Hematopoietic multipotent progenitor cell (in vitro differentiated cells): ENCODE measurements at regions not wholly inside any gene's neighbourhood (a gene's known extent, or its start where the extent isn't known, plus 50 kb on each side); places are given as distances from the start of the nearest gene placed in this dataset.
"Not testable (repeated sequence)": the region's sequence is repeated elsewhere in the genome, so short reads cannot be mapped to it uniquely, and the experiment has no call there.

Source experiments
- DNase-seq, 3 donors: peaks; one replicate each; pipeline ENCODE4 v3.0.0-alpha.2; 2011 to 2015; ENCODE audit warnings: low read depth in 2 of 3, low spot score in 2 of 3

GRCh38 chr9:108039493-108039892 is 549.9 kb upstream of the KLF4 start:
- DNase-seq, result no peak

GRCh38 chr9:108039012-108039411 is 549.4 kb upstream of the KLF4 start:
- no peak for DNase-seq

GRCh38 chr9:108035487-108035886 is 545.9 kb upstream of the KLF4 start:
- no peak for DNase-seq

- DNase-seq, result no peak
Observed at GRCh38 chr9:108033976-108034964, 544.7 kb upstream of the KLF4 start.

- DNase-seq, result not testable (repeated sequence)
Observed at GRCh38 chr9:108032079-108032478, 542.5 kb upstream of the KLF4 start.

DNA sequence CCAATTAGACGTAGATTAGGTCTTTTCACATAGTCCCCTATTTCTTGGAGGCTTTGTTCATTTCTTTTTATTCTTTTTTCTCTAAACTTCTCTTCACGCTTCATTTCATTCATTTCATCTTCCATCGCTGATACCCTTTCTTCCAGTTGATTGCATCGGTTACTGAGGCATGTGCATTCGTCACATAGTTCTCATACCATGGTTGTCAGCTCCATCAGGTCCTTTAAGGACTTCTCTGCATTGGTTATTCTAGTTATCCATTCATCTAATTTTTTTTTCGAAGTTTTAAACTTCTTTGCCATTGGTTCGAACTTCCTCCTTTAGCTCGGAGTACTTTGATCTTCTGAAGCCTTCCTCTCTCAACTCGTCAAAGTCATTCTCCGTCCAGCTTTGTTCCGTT is 541.7 kb upstream of the KLF4 start:
- not testable (repeated sequence) for DNase-seq

GRCh38 chr9:108026718-108027117 is 537.1 kb upstream of the KLF4 start:
- not testable (repeated sequence) for DNase-seq

DNA sequence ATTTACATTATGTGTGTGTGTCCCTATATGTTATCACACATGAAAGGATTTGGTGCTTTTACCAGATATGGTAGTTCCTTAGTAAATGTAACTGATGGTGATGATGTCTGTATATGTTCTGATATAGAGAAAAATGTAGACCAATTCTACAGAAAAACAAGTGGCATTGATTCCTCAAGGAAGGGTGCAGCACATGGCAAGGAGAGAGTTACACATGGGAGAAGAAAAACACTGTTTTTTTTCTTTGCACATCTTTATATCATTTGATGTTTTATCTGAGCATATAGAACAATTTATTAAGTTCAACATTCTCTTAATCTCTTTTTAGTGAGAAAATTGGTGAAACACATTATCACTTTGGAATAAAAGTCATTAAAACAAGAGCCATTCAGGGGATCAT is 535.0 kb upstream of the KLF4 start:
- no peak for DNase-seq

GRCh38 chr9:108022246-108022935 is 532.8 kb upstream of the KLF4 start:
- DNase-seq, result no peak

- no peak for DNase-seq
Observed at GRCh38 chr9:108021096-108021710, 531.6 kb upstream of the KLF4 start.

GRCh38 chr9:108019821-108020220 is 530.3 kb upstream of the KLF4 start:
- no peak for DNase-seq

DNA sequence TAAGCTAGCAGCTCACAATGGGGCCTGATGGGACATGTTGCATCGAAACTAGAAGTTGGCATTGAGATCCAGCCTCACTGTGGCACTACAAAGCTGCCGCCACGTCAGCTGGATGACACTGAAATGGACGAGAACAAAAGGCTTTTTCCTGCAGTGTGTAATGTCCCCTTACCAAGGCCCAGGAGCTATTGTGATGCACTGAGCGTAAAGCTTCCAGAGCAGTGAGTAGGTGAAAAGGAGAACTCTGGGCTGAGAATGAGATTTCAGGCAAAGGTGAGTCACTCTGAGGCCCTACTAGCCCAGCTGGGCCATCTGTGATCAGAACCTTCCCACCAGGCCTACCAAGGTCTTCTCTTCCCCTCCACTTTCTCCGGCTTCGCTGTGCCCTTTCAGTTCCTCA is 528.1 kb upstream of the KLF4 start:
- DNase-seq, result no peak

DNA sequence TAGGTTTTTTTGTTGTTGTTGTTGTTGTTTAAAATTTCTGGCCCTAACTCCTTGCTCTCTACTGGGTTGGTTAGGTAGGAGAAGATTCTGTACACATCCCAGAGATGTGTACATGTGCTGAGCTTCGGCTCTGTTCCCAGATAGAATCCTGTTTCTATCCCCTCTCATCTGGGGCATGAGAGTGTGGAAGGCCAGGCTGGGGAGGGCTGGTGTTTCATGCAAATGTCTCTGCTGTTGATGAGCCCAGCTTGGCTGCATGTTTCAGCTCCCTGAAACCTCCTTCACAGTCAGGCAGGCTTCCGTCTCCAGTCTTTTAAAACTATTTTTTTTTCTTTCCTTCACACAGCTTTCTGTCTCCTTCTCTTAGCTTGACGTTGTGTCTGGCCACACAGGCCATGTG is 526.9 kb upstream of the KLF4 start:
- no peak for DNase-seq

DNA sequence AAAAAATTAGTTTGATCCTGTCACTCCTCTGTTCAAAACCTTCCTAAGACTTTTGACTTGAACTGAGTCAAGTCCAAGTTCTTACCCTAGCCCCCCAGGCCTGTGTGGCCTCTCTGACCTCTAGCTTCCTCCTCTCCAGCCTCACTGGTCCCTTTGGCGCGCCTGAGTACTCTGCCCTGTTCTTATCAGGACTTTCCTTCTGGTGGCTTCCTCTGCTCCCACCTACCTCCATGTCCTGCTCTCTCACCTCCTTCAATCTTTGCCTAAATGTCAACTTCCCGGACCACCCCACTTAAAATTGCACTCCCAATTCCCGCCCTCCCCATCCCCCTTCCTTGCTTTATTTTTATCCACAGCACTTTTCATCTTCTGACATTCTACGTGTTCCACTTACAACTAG is 526.1 kb upstream of the KLF4 start:
- DNase-seq, result no peak

GRCh38 chr9:108014353-108014752 is 524.8 kb upstream of the KLF4 start:
- DNase-seq, result no peak

DNA sequence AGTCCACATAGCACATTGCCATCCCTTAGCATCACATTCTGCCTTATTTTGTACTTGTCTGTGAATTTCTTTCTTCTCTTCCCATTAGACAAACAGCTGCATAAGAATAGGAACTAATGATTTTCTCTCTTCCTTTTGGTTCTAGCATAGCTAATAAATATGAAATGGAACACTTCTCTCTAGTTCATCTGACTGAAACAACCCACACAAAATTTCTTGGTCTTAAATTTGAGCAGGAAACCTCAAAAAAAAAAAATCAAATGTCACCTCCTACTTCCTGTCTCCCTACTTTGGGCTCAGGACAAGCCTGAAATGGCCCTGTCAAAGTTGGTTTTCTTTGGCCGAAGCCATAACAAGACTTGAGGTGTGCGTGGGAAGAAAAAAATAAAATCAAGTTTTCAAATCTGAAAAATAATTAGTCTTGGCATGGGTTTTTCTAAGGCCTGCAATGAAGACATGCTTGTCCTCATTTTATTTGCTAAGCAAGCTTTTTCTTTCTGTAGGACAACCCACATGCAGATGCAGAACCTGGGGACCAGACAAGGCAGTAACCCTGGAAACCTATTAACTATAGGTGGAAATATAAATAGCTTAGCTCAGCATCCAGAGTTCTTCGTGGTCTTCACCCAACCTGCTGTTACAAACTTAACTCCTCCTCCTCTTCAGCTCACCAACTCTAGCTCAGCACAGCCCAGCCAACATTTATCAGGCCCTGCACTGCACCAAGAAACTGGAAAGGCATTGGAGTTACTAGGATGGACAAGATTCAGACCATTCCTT is 523.5 kb upstream of the KLF4 start:
- no peak for DNase-seq

GRCh38 chr9:108012405-108012804 is 522.8 kb upstream of the KLF4 start:
- no peak for DNase-seq

GRCh38 chr9:108003526-108003925 is 514.0 kb upstream of the KLF4 start:
- DNase-seq, result no peak

DNA sequence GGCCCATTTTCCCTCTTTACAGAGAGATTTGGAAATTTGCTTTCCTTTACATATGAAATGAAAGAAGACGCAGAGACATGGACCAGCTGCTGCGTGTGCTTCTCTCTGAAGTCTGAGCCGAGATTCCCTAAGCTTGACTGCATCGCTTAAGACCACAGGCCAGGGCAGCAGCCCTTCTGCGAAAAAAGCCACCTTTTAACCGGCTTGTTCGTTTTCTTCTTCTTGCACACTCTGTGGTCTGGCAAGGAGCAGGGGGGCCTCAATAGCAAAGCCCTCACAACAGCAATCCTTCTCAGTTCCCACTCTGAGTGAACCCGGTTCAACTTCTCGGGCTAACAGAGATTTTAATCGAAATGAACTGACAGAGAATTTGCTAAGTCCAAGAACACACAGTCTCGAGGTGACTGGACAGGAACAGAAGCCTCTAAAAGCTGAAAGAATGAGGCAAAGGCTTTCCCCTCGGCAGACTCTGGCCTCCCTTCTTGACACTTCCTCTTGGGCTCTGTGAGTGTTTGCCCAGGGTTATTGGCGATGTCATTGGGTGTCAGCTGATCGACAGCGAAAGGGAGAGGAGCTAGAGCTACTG is 512.9 kb upstream of the KLF4 start:
- DNase-seq, result peak in 1 of 3 donors; percentile 13

GRCh38 chr9:108001237-108001636 is 511.7 kb upstream of the KLF4 start:
- no peak for DNase-seq
